Heart left ventricle (tissue), 13 donors: ENCODE measurements at regions not wholly inside any gene's neighbourhood (a gene's known extent, or its start where the extent isn't known, plus 50 kb on each side); places are given as distances from the start of the nearest gene placed in this dataset.

Experiments
- CTCF ChIP-seq, 12 donors: fragments of 200-600 bp; sonication (generic) in 4 of 12; IDR thresholded peaks; one replicate each; pipeline versions ENCODE4 v1.5.0 to v1.8.0; 2018 to 2022; ENCODE audit warnings: antibody characterized with exemption in 12 of 12, mild to moderate bottlenecking in 5 of 12
- POLR2A ChIP-seq, 2 donors: fragments of 450-650 bp; IDR thresholded peaks; one replicate each; pipeline ENCODE4 v1.6.1; 2017; ENCODE audit warnings: antibody characterized with exemption in 2 of 2, mild to moderate bottlenecking in 2 of 2, moderate library complexity in 2 of 2
- donor health status: ischemic (EF 13 %, LVEDD 7.1; RV severe dilation, severe dysfunction).
- donor health status: DM: no; HTN: yes; CAD: no.
- donor health status: DM: no; HTN: no; CAD: no.
- donor health status: ischemic (EF 25% LVEDD 6.9; RV normal size, moderate dysfunction).
- donor health status: ischemic (EF 25% LVEDD 5.7; RV mildly dilated, moderate dysfunction).
- donor health status: ischemic (EF 35%, LVEDD 5.7; RV mildly dilated, moderate dysfunction).
- donor health status: nonischemic (EF 11% LVEDD 7.7; RV severe dilation, severe dysfunction).
- donor health status: DM: yes; HTN: yes; CAD: no.
- donor health status: PGD.
- donor health status: ischemic (EF 29% LVEDD 5.4; RV normal size, mild dysfunction).
- donor health status: nonischemic (EF 23%, LVEDD 6.1; RV moderate dilation, normal function).

- no peak for TF ChIP-seq CTCF (IDR thresholded peaks at IDR 0.05)
- no peak for TF ChIP-seq POLR2A (IDR thresholded peaks at IDR 0.05)
Observed at GRCh38 chr6:63477422-63478040, 94.7 kb upstream of the LOC128125822 start.
